NCI-H1092 treated with DMSO at 0.1 percent for 48 hours (cell line): ENCODE measurements at regions not wholly inside any gene's neighbourhood (a gene's known extent, or its start where the extent isn't known, plus 50 kb on each side); places are given as distances from the start of the nearest gene placed in this dataset.
"Not testable (repeated sequence)": the region's sequence is repeated elsewhere in the genome, so short reads cannot be mapped to it uniquely, and the experiment has no call there.

Experiments
- DNase-seq: peaks from one replicate; lab custom pipeline; 2025; lab: John Stamatoyannopoulos, UW

GRCh38 chr18:28281400-28281799 is 104.5 kb upstream of the CDH2 start:
- DNase-seq: no peak

- no peak for DNase-seq
These were observed 92.8 kb upstream of the CDH2 start for GRCh38 chr18:28269750-28270149.

- DNase-seq: no peak
These were observed 91.1 kb upstream of the CDH2 start for GRCh38 chr18:28267878-28268625.

- DNase-seq: no peak
These were observed 90.3 kb upstream of the CDH2 start for GRCh38 chr18:28267276-28267675.

- no peak for DNase-seq
These were observed 79.2 kb upstream of the CDH2 start for GRCh38 chr18:28256166-28256565.

GRCh38 chr18:28248653-28249052 is 71.7 kb upstream of the CDH2 start:
- no peak for DNase-seq

- not testable (repeated sequence) for DNase-seq
These were observed 63.7 kb upstream of the CDH2 start for GRCh38 chr18:28240626-28241025.

- DNase-seq: no peak
These were observed 59.6 kb upstream of the CDH2 start for GRCh38 chr18:28236487-28236886.
